ENCODE measurements at regions not wholly inside any gene's neighbourhood (a gene's known extent, or its start where the extent isn't known, plus 50 kb on each side); places are given as distances from the start of the nearest gene placed in this dataset.

- no peak for TF ChIP-seq CTCF (conservative IDR thresholded peaks at IDR 0.05; ENCODE audit: low read depth, low read length)
- DNase-seq (ENCODE audit: low read depth) = no peak
- no peak overlapping the region for H3K4me3 ChIP-seq (ENCODE audit: low read depth, low read length)
These were observed 232.3 kb downstream of the JRKL start for GRCh38 chr11:96622026-96622634.

- H3K4me3 ChIP-seq (ENCODE audit: low read depth, low read length) = no peak overlapping the region
- TF ChIP-seq CTCF (conservative IDR thresholded peaks at IDR 0.05; ENCODE audit: low read depth, low read length) = no peak
- DNase-seq (ENCODE audit: low read depth) = no peak
These were observed 234.3 kb downstream of the JRKL start for GRCh38 chr11:96624126-96624525.

DNA sequence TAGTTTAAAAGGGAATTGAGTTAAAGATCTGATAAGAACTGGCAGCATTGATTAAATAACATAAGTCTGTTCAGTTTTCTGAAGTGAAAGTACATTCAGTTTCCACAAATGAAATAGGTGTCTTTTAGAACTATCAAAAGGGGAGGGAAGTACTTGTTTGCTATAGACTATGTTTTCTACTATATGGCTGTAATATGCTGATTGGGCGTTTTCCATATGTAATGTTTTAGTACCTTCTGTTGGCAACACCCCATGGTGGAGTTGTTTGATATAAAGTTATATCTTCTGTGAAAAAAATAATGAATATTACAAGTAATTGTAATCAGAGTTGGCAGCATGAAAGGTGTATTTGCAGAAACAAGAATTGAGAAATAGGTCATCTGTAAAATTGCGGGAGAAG is 237.6 kb downstream of the JRKL start:
- TF ChIP-seq CTCF (conservative IDR thresholded peaks at IDR 0.05; ENCODE audit: low read depth, low read length) = no peak
- no peak overlapping the region for H3K4me3 ChIP-seq (ENCODE audit: low read depth, low read length)
- DNase-seq (ENCODE audit: low read depth) = no peak

DNA sequence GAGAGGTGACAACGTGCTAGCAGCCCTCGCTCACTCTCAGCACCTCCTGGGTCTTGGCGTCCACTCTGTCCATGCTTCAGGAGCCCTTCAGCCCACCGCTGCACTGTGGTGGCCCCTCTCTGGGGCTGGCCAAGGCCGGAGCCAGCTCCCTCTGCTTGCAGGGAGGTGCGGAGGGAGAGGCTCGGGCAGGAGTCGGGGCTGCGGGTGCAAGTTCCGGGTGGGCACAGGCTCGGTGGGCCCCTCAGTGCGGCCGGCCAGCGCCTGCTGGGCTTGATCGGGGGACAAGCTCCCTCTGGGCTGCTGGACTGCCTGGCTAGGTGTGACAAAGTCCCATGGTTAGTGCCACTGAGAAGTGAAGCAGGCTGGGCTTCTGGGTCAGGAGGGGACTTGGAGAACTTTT is 245.8 kb downstream of the JRKL start:
- TF ChIP-seq CTCF (conservative IDR thresholded peaks at IDR 0.05; ENCODE audit: low read depth, low read length) = no peak
- H3K4me3 ChIP-seq (ENCODE audit: low read depth, low read length) = no peak overlapping the region
- DNase-seq (ENCODE audit: low read depth) = no peak

DNA sequence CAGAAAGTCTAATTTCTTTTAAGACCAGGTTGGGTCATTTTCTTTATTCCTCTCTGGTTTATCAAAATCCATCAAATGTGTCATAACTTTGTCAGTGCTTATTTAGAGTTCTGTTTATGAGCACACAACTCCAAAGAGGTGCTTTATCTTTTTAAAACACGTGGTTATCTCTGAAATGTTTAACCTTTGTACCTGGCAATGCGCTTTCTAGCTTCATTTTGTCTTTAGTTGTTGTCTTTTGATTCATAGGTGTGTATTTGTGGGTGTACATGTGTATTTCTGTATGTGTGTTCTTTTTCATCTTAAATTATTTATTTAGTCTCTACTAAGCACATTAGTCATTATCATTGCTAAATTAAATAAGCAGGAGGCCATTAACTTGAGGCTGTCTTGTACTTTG is 251.4 kb downstream of the JRKL start:
- no peak overlapping the region for H3K4me3 ChIP-seq (ENCODE audit: low read depth, low read length)
- no peak for DNase-seq (ENCODE audit: low read depth)
- no peak for TF ChIP-seq CTCF (conservative IDR thresholded peaks at IDR 0.05; ENCODE audit: low read depth, low read length)

DNA sequence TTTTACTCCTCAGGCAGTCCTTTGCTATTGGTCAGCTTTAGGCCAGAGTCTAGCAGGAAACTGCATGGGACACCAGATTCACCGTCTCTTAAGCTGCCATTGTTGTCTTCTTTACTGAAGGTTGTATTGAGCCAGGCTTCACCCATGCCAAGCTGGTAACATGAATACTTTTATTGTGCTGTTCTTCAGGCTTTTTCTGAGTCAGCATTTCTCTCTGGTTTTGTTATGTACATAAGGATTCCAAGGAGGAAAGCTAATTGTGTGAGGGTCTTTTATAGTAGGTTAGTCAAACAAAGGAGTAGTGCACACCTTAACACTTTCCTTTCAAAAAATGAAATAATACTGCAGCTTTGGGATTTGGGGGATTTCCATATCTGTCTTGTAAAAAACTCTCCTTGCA is 252.8 kb downstream of the JRKL start:
- no peak for TF ChIP-seq CTCF (conservative IDR thresholded peaks at IDR 0.05; ENCODE audit: low read depth, low read length)
- no peak for DNase-seq (ENCODE audit: low read depth)
- no peak overlapping the region for H3K4me3 ChIP-seq (ENCODE audit: low read depth, low read length)

DNA sequence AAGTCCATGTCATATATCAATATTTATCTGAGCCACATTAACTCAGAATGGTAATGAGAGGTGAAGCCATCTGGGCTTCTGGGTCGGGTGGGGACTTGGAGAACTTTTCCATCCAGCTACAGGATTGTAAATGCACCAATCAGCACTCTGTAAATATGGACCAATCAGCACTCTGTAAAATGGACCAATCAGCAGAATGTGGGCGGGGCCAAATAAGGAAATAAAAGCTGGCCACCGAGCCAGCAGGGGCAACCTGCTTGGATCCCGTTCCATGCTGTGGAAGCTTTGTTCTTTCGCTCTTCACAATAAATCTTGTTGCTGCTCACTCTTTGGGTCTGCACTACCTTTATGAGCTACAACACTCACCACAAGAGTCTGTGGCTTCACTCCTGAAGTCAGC is 253.4 kb downstream of the JRKL start:
- TF ChIP-seq CTCF (conservative IDR thresholded peaks at IDR 0.05; ENCODE audit: low read depth, low read length) = no peak
- DNase-seq (ENCODE audit: low read depth) = no peak
- H3K4me3 ChIP-seq (ENCODE audit: low read depth, low read length) = no peak overlapping the region
